HEK293T (cell line): ENCODE measurements at regions not wholly inside any gene's neighbourhood (a gene's known extent, or its start where the extent isn't known, plus 50 kb on each side); places are given as distances from the start of the nearest gene placed in this dataset.

Source experiments
- CTBP1 ChIP-seq: fragments of 450-650 bp; IDR thresholded peaks from 2 replicates; pipeline ENCODE4 v1.6.1; 2016; ENCODE audit warnings: borderline replicate concordance
- ELF4 ChIP-seq: fragments of 450-650 bp; IDR thresholded peaks from 2 replicates; pipeline ENCODE4 v1.6.1; 2017; ENCODE audit warnings: antibody characterized with exemption
- FOXA1 ChIP-seq: fragments of 450-650 bp; IDR thresholded peaks from 2 replicates; pipeline ENCODE4 v1.6.1; 2016; ENCODE audit warnings: mild to moderate bottlenecking
- FOXK2 ChIP-seq: fragments of 450-650 bp; IDR thresholded peaks from 2 replicates; pipeline ENCODE4 v1.6.1; 2016; ENCODE audit warnings: mild to moderate bottlenecking
- FOXM1 ChIP-seq: fragments of 450-650 bp; IDR thresholded peaks from 2 replicates; pipeline ENCODE4 v1.6.1; 2017; ENCODE audit warnings: mild to moderate bottlenecking, borderline replicate concordance
- PKNOX1 ChIP-seq: fragments of 450-650 bp; IDR thresholded peaks from 2 replicates; pipeline ENCODE4 v1.6.1; 2016
- SP1 ChIP-seq: fragments of 450-650 bp; IDR thresholded peaks from 2 replicates; pipeline ENCODE4 v1.6.1; 2017
- SUZ12 ChIP-seq: fragments of 450-650 bp; IDR thresholded peaks from 2 replicates; pipeline ENCODE4 v1.6.1; 2016; ENCODE audit warnings: mild to moderate bottlenecking

- TF ChIP-seq SUZ12, result no peak
- no peak for TF ChIP-seq FOXM1
- TF ChIP-seq SP1, result no peak
- no peak for TF ChIP-seq FOXK2
- TF ChIP-seq CTBP1, result no peak
- no peak for TF ChIP-seq FOXA1
- no peak for TF ChIP-seq ELF4
- no peak for TF ChIP-seq PKNOX1
Measured at GRCh38 chr6:140138311-140139010, 764.0 kb upstream of the CITED2 start.
